WERI-Rb-1 (cell line): ENCODE measurements at regions not wholly inside any gene's neighbourhood (a gene's known extent, or its start where the extent isn't known, plus 50 kb on each side); places are given as distances from the start of the nearest gene placed in this dataset.

Source experiments
- DNase-seq: peaks from one replicate; pipeline ENCODE4 v3.0.0-alpha.2; 2020
- H3K27ac ChIP-seq: fragments of 250-450 bp; sonication (Bioruptor Pico); 2 replicates; pipeline ENCODE4 v1.5.1; 2020; ENCODE audit warnings: mild to moderate bottlenecking, moderate library complexity
- H3K27me3 ChIP-seq: fragments of 250-450 bp; sonication (Bioruptor Pico); 2 replicates; pipeline ENCODE4 v1.5.1; 2021; ENCODE audit warnings: mild to moderate bottlenecking, low read depth, moderate library complexity; ENCODE audit not compliant: insufficient read depth, severe bottlenecking
- H3K36me3 ChIP-seq: fragments of 250-450 bp; sonication (Bioruptor Pico); 2 replicates; pipeline ENCODE4 v1.5.1; 2020; ENCODE audit warnings: mild to moderate bottlenecking, moderate library complexity
- H3K4me3 ChIP-seq: 2 replicates; pipeline ENCODE4 v1.5.1; 2011; ENCODE audit warnings: low read depth, mild to moderate bottlenecking, control low read depth, low read length
- H3K9me3 ChIP-seq: fragments of 250-450 bp; sonication (Bioruptor Pico); 2 replicates; pipeline ENCODE4 v1.5.1; 2021; ENCODE audit warnings: mild to moderate bottlenecking, moderate library complexity; ENCODE audit not compliant: severe bottlenecking
- CTCF ChIP-seq: IDR thresholded peaks from 2 replicates; pipeline ENCODE4 v1.5.1; 2011; ENCODE audit warnings: low read depth, mild to moderate bottlenecking, control low read depth, inconsistent platforms, low read length

GRCh38 chr11:45073685-45074141 is 72.7 kb upstream of the PRDM11 start:
- Histone ChIP-seq H3K36me3 (no peaks in the 10 kb centered on the region), H3K27ac (no peak overlapping the region), H3K9me3 (no peaks in the 10 kb centered on the region), H3K27me3 (no peaks in the 10 kb centered on the region), H3K4me3 (no peak overlapping the region)
- TF ChIP-seq CTCF = no peak
- no peak for DNase-seq

GRCh38 chr11:45075519-45075918 is 70.9 kb upstream of the PRDM11 start:
- no peak for TF ChIP-seq CTCF
- H3K36me3 ChIP-seq = no peaks in the 10 kb centered on the region
- H3K27me3 ChIP-seq = no peaks in the 10 kb centered on the region
- DNase-seq = no peak
- no peak overlapping the region for H3K27ac ChIP-seq
- H3K4me3 ChIP-seq = no peak overlapping the region
- no peaks in the 10 kb centered on the region for H3K9me3 ChIP-seq

- no peak overlapping the region for H3K27ac ChIP-seq
- no peak overlapping the region for H3K4me3 ChIP-seq
- DNase-seq = no peak
- H3K36me3 ChIP-seq = no peaks in the 10 kb centered on the region
- no peak for TF ChIP-seq CTCF
- H3K27me3 ChIP-seq = no peaks in the 10 kb centered on the region
- no peaks in the 10 kb centered on the region for H3K9me3 ChIP-seq
Measured at GRCh38 chr11:45075952-45076351, 70.5 kb upstream of the PRDM11 start.

GRCh38 chr11:45076761-45077160 is 69.7 kb upstream of the PRDM11 start:
- H3K36me3 ChIP-seq = no peaks in the 10 kb centered on the region
- peaks cover 4% of the 10 kb centered on the region for H3K9me3 ChIP-seq
- no peak for DNase-seq

GRCh38 chr11:45078236-45079074 is 68.0 kb upstream of the PRDM11 start:
- no peaks in the 10 kb centered on the region for H3K36me3 ChIP-seq
- TF ChIP-seq CTCF = no peak
- no peak for DNase-seq
- peaks cover 4% of the 10 kb centered on the region for H3K9me3 ChIP-seq
- peak overlapping the region; percentile 1; the same call in 1 of the 2 replicates for H3K27ac ChIP-seq
- no peak overlapping the region for H3K4me3 ChIP-seq
- no peaks in the 10 kb centered on the region for H3K27me3 ChIP-seq

More at GRCh38 chr11:45076761-45077160, 69.7 kb upstream of the PRDM11 start:
- no peak overlapping the region for H3K4me3 ChIP-seq
- no peaks in the 10 kb centered on the region for H3K27me3 ChIP-seq
- no peak overlapping the region for H3K27ac ChIP-seq
- no peak for TF ChIP-seq CTCF
